Stimulated activated naive CD8-positive, alpha-beta T cell treated with anti-CD3 and anti-CD28 coated beads, Interleukin-15, Interleukin-2, amounts not matched to agents 100 U/mL and 50 U/mL, for 24 hours (primary cell): ENCODE measurements at regions not wholly inside any gene's neighbourhood (a gene's known extent, or its start where the extent isn't known, plus 50 kb on each side); places are given as distances from the start of the nearest gene placed in this dataset.
"Not testable (repeated sequence)": the region's sequence is repeated elsewhere in the genome, so short reads cannot be mapped to it uniquely, and the experiment has no call there.

Experiments used
- ATAC-seq: fragments of 150-1000 bp; cut with Tn5 transposase; one replicate; pipeline ENCODE4 v1.10.0; 2021
- DNase-seq: peaks from one replicate; pipeline ENCODE4 v3.0.0; 2021

- DNase-seq (no peak), ATAC-seq (no peak)
Observed at GRCh38 chr2:184006998-184007397, 591.3 kb upstream of the ZNF804A start.

DNA sequence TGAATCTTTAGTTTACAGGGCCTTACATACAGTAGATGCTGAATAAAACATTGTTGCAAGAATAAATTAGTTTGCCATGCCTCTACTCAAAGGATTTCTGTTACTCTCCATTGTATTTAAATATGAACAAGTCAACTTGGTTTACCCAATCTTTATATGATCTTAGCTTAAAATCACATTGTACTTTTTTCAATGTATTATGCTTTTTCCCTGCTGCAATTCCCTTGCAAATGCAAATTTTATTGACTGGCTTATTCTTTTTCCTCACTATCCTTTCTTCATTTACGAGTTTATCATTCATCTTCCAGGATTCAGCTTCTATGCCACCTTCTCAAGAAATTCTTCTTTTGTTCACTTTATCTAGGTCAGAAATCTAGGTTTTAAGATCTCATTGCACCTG, 571.4 kb upstream of the ZNF804A start:
- ATAC-seq = no peak
- DNase-seq = no peak

- DNase-seq (no peak), ATAC-seq (no peak)
Observed at GRCh38 chr2:184030245-184030644, 568.1 kb upstream of the ZNF804A start.

- ATAC-seq (no peak), DNase-seq (no peak)
Observed at GRCh38 chr2:184030989-184031388, 567.3 kb upstream of the ZNF804A start.

DNA sequence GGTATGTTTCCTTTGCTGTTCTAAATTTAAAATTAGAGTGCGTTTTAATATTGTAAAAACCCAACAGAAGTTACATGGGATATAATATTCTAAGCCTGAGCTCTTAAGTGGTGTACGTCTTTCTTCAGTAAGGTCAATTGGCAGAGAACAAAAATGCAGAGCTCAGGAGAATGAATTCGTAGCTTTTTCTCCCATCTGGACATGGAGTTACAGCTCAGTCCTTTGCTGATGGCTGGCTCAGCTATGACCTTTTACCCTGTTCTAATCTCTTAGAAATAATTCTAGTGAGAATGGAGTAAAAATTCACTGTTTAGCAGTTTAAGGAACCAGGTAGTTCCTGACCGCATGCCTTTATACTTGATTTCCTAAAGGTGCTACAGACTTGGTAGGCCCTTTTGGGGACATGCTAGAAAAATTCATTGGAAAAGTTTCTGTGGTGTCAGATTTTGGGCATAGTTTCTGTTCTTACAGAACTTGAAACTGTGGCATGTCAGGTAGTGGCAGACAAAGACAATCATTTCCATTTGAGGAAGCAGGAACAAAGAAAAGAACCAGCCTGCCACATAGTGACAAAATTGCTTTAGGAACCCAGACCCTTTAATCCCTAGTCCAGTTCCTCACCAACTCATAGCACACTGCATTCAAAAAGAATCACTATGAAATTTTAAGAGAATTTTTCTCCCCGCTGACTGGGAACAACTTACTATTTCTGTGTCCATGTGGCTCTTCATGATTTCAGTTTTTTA, 566.8 kb upstream of the ZNF804A start:
- ATAC-seq = no peak
- DNase-seq = no peak

GRCh38 chr2:184032983-184033382, 565.3 kb upstream of the ZNF804A start:
- ATAC-seq = no peak
- no peak for DNase-seq

DNA sequence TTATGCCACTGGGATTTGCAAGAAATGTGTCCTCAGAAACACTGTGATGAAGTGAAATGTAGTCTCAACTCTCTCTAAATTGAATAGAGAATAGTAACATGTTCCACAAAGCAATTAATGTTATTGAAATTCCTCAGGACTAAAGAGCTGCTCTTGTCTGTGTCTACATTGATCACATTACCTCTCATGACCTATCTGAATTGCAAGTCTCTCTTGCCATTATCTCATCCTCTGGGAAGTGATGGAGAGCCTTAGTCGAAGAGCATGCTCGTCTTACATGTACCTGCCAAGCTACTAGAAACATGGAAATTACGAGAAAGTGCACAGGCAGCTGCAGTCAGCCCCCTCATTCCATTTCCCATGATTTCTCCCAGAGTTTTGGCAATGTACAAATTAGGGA, 561.1 kb upstream of the ZNF804A start:
- ATAC-seq = no peak

GRCh38 chr2:184039493-184039892, 558.8 kb upstream of the ZNF804A start:
- DNase-seq (no peak), ATAC-seq (no peak)

More for the DNA sequence above, 561.1 kb upstream of the ZNF804A start:
- DNase-seq = no peak

DNA sequence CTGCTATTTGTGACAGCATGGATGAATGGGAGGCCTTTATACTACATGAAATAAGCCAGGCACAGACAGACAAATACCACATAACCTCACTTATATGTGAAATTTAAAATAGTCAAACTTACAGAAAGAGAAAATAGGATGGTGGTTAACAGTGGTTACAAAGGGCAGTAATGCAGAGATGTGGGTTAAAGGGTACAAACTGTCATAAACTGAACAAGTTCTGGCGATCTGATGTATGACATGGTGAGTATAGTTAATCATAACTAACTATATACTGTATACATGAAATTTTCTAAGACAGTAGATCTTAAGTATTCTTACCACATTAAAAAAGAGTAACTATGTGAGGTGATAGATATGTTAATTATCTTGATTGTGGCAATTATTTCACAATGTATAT, 558.1 kb upstream of the ZNF804A start:
- no peak for DNase-seq
- no peak for ATAC-seq

DNA sequence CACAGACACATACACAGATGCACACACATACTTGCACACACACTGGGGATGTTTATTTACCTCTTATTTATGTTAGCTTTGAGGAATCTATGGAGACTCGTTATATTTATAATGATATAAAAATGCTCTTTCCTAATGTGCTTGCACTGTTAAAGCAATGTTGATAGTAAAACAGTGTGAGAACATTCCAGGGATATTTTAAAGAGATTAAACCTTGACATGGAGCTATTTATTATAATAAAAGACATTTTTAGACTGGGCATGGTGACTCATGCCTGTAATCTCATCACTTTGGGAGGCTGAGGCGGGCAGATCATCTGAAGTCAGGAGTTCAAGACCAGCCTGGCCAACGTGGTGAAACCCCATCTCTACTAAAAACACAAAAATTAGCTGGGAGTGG, 557.3 kb upstream of the ZNF804A start:
- no peak for DNase-seq
- ATAC-seq = no peak

DNA sequence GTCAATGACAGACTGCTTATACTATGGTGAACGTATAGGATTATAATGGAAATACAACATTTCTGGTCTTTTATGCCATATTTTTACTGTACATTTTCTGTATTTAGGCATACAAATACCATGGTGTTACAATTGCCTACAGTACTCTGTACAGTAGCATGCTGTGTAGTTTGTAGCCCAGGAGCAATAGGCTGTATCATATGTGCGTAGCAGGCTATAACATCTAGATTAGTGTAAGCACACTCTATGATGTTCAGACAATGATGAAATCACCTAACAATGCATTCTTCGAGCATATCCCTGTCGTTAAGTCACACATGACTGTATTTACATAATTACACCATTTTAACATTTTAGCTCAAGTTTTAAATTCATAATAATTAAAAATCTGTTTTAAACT, 556.6 kb upstream of the ZNF804A start:
- ATAC-seq (no peak), DNase-seq (no peak)

- ATAC-seq = no peak
- no peak for DNase-seq
Observed at GRCh38 chr2:184047536-184047935, 550.8 kb upstream of the ZNF804A start.

DNA sequence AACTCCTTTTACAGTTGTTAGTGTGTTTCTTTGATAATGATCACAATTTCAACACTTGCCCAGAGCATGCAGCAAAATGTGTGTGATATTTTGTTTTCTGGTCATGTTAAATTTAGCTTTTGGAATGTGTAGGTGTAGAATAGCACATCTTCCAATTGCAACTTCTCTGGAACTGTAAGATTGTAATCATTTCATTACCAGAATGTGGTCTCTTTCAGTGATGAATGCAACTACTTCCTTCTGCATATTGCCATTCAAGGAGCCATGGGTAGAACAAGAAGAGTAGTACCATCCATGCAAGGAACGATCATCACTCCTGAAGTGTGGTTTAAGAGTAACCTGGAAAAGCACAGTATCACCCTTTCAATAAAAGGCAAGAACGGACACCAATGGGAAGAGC, 548.8 kb upstream of the ZNF804A start:
- no peak for ATAC-seq
- DNase-seq = no peak

GRCh38 chr2:184053326-184053725, 545.0 kb upstream of the ZNF804A start:
- ATAC-seq (no peak), DNase-seq (no peak)

- not testable (repeated sequence) for ATAC-seq, DNase-seq
Observed at GRCh38 chr2:184054419-184054818, 543.9 kb upstream of the ZNF804A start.

DNA sequence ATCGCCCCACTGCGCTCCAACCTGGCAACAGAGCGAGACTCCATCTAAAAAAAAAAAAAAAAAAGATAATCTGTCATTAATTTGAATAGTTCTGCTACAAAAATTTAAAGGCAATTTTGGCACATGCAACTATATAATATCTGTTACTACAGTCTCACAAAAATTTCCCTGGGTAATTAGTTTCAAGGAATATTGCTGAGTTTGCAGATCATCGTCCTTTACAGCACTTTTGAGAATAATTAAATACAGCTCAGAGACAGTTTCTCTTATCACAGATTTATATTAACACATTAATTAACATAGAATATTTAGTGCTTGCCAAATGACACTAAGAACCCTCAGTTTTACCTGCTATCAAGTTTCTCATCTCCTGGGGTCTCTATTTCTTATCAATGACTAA, 540.4 kb upstream of the ZNF804A start:
- ATAC-seq (no peak), DNase-seq (no peak)

DNA sequence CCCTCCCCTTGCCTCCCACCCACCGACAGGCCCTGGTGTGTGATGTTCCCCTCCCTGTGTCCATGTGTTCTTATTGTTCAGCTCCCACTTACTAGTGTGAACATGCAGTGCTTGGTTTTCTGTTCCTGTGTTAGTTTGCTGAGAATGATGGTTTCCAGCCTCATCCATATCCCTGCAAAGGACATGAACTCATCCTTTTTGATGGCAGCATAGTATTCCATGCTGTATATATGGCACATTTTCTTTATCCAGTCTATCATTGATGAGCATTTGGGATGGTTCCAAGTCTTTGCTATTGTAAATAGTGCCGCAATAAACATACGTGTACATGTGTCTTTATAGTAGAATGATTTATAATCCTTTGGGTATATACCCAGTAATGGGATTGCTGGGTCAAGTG, 538.1 kb upstream of the ZNF804A start:
- not testable (repeated sequence) for DNase-seq, ATAC-seq

DNA sequence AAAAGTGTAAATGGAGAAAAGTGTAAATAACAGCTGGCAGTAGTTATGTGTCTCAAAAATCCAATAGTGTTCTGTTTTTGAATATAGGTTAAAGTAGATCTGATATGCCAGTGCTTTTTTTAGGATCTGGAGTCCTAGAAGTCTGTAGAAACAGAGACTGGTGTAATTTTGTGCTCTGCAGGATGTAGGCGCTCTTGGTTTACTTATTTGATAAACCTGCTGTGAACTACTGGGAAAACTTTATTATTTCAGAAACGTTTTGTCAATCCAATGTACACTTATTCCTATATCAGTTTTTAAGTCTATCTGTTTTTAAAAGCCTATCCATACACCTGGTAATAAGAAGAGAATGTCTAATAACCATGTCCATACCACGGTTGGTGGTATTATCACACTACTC, 530.8 kb upstream of the ZNF804A start:
- DNase-seq = no peak

DNA sequence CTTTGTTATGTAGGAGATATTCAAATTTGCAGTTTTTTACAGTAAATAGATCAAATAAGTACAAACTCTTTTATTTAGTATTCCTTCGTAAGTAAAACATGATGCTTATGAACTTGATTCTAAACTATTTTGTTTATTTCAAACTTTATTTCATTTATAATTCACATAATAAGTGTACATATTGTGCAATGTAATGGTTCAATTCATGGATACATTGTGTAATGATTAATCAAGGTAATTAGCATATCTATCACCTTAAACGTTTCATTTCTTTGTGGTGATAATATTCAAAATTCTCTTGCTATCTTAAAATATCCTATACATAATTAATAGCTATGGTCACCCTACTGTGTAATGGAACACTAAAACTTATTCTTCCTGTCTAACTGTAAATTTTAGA, 525.9 kb upstream of the ZNF804A start:
- ATAC-seq = no peak
- DNase-seq = no peak

More for the DNA sequence above, 530.8 kb upstream of the ZNF804A start:
- ATAC-seq = no peak

DNA sequence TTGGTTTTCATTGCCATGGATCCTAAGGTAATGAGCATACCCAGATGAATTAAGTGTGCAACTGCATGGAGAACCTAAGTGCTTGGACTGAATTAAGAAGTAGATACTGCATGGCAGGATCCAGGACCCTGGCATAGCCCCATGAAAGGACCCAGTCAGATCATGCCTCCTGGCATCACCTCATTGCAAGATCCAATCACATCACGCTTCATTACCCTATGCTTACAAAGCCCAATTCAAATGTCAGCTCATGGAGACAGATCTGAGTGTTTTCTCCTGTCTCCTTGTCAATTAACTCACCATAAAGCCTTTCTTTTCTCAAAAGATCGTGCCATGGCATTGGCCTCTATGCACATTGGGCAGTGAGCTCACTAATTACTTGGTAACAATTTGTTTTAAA, 519.8 kb upstream of the ZNF804A start:
- DNase-seq = no peak
- ATAC-seq = no peak

- no peak for DNase-seq
- no peak for ATAC-seq
Observed at GRCh38 chr2:184091456-184091855, 506.9 kb upstream of the ZNF804A start.

DNA sequence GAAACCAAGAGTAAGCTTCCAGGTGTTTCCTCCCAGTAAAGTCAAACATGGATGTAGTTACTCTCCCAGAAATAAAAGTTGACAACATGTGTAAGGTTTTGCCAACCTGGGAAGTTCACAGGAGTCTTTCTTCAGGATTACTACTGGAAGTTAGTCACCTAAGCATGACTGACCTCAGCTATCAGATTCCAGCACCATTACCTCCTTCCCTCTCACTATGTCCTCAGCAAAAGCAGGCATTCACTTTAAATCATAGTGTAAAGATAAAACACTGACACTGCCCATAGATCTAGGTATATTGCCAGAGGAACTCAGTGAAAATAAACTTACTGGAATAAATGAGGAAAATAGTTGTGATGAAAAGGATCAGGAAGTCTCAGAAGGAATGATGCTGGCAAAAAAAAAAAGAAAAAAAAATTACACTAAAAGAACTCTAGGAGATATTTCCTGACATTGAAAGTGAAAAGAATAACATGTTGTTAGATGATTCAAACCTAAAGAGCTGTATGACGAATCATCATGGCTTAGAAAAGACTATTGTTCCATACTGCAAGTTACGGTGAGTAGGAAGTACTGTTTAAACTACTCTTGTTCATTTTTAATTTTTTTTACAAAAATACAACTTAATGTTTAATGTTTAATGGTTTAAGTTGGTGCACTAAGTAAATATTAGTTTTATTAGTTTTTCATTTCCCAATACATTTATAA, 484.5 kb upstream of the ZNF804A start:
- ATAC-seq = no peak
- DNase-seq = no peak

GRCh38 chr2:184114439-184114838, 483.9 kb upstream of the ZNF804A start:
- DNase-seq (no peak), ATAC-seq (no peak)
